ENCODE measurements at regions not wholly inside any gene's neighbourhood (a gene's known extent, or its start where the extent isn't known, plus 50 kb on each side); places are given as distances from the start of the nearest gene placed in this dataset.

- TF ChIP-seq BRF2 (CRISPR knock-in tag; IDR thresholded peaks at IDR 0.05) (no peak), ZNF274 (CRISPR knock-in tag; IDR thresholded peaks at IDR 0.05) (no peak), POLR2AphosphoS5 (IDR thresholded peaks at IDR 0.05; ENCODE audit: low read depth, low read length) (no peak)
Measured at GRCh38 chr16:60682219-60682618, 1354.0 kb downstream of the CDH8 start.

Measured in HepG2 (cell line).